NCI-H2171 (cell line): ENCODE measurements at regions not wholly inside any gene's neighbourhood (a gene's known extent, or its start where the extent isn't known, plus 50 kb on each side); places are given as distances from the start of the nearest gene placed in this dataset.

Source experiments
- DNase-seq: peaks from one replicate; lab custom pipeline; 2025; lab: John Stamatoyannopoulos, UW

DNA sequence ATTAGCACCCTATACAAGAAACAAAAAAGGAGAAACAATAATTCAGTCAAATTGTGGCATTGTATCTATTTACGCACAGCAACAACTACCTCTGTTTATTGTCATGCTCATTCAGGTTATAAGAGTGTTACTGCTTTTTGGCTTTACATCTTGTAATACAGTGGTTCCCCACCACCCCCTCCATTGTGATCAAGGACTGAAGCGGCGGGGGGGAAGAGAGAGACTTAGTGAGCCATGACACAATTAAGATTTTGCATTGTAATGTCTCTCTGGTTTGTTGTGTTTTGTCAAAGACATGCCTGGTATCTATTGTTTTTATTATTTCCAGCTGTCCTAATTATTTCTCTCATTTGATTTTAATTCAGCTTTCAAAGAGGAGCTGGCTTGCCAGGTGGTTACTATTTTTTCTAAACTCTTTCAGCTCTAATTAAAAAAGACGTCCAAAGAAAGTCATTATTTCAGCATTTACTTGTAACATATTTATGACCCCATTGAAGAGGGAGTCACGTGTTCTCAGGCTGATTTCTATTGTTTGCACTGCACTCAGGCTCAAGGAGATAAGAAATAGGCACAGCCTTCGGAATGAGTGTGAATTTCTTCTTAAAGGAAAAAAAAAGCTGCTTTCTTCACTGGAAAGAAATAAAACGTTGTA is 234.4 kb upstream of the TBL1XR1 start:
- peak; percentile 24 for DNase-seq

DNA sequence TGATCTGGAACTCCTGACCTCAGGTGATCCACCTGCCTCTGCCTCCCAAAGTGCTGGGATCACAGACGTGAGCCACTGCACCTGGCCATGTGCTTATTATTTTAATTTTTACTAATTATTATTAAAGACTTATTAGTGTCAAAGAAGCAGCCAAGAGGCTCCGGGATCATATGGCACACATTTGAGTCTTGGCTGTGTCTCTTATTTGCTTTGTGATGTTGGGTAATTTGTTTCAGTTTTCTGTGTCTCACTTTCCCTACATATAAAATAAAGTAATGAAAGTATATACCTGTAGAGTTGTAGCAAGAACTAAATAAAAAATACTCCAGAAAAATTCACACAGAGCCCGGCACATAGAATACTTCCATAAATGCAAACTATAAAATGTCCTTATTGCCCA is 238.0 kb upstream of the TBL1XR1 start:
- DNase-seq: no peak

DNA sequence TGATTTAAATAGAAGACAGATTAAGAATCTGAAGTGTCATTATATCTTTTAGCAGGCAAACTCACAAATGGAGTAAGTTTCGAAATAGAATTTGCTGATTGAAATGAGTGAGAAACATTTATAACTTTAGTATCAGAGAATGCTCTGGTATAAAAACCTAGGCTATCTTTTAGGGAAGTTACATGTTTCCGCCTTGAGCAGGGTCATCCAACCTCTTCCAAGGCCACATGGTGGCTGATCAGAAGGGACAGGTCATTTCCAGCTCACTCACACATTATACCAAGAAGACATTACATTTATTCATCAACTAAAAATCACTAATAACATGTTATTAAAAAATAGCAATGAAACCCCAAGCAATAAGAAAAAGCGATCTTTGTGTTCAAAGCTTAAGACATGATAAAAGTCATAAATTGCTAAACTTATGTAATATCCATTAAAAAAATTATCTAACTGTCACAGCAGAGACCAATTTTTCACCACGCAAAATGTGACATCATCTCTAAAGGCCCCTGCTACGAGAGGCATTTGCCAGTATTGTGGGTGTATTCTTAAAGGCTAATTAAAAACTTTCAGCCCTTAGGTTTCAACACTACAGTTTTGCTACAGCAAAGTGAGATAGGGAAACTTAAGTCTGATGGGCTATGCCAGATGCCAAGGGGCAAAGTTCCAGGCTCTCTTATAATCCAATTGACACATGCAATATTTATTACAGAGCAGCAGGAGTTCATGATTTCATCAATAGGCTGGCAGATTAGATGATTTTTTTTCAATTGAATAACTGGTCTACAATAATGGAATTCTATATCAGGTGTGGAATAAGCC is 240.4 kb upstream of the TBL1XR1 start:
- no peak for DNase-seq

DNA sequence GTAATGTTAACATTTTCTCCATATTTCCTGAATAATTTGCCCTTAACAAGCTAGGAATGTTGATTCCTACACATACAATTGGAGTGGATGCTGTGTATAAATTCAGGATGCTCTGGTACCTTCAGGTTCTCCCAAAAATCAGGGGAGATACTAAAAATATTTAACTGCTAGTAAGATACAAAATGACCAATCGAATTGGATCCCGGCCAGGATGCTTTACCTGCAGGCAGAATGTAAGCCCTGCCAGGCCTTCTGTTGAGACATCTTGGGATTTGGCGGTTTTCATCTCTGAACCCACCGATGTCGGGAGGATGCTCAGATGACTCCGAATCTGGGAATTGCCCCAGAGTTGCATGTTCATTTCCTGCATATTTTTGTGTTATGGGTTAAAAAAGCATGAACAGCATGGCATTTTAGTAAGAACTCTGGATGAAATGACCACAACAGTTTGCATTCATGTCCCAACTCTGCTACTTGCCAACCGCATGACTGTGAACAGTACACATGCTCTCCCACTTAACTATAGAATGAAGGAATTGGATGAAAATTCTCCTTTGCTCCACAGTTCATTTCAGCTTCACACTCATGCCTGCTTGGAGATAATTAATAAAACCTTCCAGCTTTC is 241.4 kb upstream of the TBL1XR1 start:
- no peak for DNase-seq

DNA sequence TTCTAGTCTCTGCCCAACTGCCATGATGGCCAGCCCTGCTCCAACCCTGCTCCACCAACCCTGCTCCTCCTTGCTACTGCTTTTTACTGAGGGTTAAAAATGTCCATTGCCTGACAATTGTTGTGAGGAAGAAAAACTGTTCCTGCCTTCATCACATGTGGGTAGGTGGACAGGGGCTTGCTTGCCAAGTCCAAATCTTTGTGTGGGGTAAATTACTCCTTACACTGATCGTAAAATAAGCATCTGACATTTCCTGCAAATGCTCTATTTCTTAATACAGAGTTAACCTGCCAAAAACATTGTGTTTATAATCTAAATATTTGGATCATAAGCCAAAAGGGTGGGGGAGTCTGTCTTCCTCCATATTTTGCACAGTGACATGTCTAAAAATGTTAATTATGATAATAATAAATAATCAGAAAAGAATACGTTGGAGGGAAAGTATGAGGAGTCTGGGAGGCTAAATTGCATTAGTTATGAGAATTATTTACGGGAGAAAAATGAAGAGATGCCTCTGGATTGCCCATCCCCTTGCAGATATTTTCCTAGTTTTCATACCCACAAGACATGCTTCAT is 242.5 kb upstream of the TBL1XR1 start:
- DNase-seq: no peak

DNA sequence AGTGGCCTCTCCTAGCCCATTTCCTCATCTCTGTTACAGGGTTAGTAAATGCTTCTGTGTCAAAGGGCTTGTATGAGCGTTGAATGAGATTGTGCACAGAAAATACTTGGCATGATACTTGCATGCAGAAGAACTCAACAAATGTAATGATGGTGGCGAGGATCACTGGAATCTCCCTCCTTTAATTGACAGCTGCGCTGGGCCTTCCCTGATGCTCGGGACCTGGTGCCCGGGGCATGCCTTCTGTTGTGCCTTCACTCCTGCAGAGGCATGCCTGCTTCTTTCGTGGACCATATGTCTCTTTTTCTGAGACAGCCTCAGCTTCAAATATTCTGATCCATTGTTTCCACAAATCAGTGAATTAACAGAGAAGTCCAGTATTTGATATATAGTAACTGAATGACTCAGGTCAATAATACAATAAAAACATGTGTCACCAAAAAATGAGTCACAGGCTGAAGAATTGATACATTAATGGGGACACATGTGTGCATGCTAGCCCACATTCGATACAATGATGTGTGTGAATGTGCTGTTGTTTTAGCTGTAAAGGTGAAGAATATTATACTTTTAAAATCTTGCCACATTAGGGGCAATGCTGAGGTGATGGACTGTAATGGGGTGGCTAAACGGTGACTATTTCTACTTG is 243.3 kb upstream of the TBL1XR1 start:
- DNase-seq: peak; percentile 82

DNA sequence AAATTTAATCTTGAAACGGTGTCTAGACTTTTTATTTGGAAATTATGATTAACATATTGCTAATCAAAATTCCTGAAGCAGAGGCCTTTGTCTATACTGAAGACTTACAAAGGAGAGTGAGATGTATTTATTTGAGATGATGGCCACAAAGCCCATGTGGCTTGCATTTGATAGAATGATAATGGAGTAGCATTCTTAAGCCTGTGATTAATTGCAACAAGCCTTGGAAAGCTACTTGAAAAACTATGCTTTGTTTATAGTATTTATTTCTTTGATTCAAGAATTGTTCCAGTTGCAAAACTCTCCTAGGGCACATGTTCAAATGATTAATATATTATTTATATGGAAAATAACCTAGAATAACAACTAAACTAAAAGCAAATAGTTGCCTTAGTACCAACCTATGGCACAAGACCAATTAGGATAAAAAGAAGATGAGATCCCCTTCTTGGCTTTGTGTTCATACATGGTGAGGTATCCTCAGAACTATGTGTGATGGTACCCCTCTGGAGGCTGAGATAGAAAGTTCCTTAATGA is 244.1 kb upstream of the TBL1XR1 start:
- no peak for DNase-seq

DNA sequence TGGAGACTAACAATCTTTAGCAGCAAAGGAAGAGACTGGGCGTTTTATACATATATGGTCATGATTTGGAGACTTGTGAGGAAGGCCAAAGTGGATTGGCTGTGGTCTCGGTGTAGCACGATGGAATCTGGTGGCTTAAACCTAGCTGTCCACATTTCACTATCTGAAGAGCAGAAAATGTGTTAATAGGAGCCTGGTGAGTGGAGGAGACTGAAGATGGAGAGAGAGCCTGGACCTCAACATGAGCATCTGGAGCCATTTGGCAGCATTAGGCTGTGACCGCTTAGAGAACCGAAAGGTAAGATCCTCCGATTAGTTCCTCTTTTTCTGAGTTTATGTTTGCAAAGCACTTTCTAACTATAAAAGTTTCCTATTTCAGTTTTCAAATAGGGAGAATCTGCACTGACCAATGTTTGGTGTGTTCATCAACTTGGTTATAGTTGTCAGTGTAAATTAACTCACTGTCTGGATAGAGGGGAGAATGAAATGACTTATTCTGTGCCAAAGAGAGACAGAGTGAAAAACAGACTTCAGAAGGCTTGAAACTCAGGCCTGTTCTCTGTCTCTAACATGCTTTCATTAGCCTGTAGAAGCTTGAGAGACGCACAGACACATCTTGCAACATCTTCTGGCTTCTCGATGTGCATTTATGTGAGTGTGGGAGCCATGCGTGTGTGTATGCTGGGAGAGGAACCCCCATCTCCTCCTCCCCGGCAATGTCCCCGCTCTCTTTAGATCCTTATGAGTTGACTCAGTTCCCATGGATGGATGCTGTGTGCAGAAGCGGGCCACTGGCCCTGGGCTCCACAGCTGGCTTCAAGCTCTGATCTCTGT is 244.7 kb upstream of the TBL1XR1 start:
- no peak for DNase-seq

DNA sequence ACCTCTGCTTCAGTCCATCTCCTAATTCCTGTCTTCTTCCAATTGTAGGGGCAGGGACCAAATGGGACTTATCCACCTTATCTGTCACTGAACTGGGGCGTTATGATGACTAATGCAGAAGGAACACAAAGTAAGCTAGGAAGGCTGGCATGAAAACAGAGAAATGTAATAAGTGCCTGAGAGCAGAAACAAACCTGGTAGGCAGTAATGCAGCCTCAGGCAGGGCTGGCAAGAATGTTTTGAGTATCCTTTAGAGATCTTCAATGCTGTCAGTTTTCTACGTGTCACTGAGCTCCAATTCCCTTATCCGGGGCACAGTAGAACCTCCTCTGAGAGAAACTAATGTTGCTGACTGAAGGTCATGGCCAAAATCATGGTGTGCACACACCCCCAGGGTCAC is 246.2 kb upstream of the TBL1XR1 start:
- no peak for DNase-seq

DNA sequence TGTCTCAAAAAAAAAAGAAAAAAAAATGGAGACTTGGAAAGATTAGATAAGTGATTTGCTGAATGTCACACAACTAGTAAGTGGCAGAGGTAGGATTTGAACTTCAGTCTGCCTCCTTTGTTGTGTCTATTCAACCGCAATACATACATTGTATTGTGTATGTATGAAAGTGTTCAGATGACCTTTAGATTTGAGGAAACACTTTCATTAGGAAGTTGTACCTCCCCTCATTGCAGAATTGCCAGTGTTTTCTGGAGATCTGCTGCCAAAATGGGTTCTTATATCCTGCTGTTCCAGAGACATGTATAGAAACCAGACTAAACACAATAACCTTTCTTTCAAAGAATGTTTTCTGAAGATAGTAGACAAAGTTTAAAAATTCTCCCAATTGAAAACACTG is 247.4 kb upstream of the TBL1XR1 start:
- no peak for DNase-seq

DNA sequence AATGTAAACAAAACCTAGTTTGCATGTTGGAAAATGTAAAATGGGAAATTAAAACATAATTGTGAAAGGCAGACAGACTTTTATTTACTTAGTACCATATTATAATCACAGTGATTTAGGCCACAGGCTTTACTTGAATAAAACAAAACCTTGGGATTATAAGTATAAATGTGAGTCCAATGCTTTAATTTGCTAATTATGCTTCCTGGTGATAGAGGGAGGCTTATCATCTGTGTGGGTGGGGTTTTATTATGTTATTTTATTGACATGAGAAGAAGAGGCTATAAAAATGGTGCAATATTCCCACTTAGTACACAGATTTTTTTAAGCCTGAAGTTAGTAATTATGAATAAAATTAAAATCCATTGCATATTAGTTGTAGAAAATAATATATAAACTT is 248.3 kb upstream of the TBL1XR1 start:
- DNase-seq: no peak

DNA sequence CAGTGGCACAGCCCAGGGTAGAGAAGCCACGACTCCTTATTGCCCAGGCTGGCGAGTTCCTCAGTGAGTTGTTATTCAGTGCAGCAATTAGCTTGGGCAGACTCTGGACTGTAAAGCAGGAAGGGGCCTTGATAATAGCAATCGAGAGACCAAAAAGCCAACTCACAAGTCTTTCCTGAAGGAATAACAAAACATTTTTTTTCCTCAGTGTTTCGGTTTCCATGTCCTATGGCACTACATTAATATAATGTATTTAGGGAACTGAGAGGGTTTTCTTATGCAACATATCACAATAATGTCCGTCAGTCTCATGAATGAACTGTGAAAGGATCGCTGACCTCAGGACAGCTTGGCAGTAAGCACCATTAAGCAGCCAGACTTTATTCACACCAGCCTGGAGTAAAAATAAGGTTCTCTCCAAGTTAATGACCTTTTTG is 248.9 kb upstream of the TBL1XR1 start:
- DNase-seq: no peak

DNA sequence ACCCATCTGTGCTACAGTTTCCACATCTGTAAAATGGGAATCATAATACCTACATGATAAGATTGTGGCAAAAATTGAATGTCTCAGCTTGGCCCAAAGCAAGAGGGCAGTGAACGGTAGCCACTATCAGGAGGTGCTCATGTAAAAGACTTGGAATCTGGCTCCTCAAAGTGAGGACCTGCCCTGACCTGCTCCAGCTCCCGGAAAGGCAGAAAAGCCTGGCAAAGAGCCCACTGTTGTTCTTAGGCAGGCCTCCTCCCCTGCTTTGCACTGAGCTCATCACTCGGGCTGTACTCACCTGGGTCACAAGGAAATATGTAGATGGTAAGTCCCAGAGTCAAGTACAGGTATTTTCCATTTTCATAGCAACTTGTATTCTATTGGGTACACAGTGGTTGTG is 250.7 kb upstream of the TBL1XR1 start:
- DNase-seq: peak; percentile 70

DNA sequence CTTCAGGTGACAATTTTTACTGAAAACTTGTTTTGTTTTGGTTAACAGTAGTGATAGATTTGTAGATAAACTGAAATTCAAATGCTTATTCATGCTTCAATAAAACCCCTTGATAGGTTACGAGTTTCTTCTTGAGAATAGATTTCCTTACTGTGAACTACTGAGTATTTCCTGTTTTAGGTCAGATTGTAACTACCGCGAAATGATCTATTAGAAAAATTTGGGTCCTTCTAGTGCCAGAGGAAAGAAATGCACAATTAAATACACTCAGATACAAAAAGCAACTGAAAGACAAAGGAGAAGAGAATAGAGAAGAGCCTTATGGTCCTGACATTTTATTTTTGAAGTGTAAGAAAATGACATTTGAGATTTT is 251.7 kb upstream of the TBL1XR1 start:
- DNase-seq: no peak

DNA sequence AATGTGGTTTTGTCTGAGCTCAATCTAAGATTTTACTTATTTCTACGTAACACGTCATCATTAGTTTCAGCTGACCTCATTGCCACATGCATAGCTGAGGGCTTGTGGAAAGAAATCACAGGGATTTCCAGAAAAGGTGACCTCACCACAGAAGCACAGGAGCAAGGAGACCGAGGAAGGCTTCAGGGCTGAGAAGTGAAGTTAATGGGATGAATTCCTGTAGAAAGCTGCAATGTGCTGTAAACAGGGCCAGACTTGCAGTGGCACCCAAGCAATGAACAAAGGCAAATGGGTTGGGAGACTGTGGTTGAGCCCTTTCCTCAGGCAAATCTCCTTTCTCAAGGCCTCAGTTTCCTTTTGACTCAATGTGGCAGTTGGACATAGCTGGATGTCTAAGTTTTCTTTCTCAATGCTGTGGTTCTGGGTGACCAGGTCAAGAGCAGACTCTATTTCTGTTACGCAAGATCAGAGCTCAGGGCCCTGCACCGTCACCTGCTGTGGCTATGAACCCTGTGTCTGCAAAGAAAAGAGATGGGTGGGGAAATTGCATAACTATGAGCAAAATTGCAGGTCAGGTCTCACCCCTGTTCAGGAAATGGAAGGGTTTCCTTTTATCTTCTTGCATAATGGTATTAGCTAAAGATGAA is 252.2 kb upstream of the TBL1XR1 start:
- no peak for DNase-seq

DNA sequence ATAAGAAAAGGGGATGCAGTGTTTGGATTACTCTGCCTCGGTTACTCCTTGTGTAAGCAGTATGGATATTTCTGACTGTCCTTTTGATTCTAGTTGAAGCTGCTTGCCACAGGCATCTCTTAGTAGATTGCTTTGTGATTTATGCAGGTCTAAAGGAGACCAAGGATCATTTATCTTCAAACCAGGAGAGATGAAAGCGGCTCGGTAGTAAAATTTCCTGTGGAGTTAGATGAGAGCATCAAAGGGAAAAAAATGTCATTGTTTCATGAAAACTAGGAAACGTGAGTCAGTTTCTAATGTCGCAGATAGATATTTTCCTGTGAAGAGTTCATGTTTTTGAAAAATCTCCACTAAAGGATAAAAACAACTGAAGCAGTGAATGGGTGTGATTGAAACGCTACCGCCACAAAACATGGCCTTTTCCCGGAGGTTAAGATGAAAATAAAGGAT is 254.0 kb upstream of the TBL1XR1 start:
- DNase-seq: no peak

DNA sequence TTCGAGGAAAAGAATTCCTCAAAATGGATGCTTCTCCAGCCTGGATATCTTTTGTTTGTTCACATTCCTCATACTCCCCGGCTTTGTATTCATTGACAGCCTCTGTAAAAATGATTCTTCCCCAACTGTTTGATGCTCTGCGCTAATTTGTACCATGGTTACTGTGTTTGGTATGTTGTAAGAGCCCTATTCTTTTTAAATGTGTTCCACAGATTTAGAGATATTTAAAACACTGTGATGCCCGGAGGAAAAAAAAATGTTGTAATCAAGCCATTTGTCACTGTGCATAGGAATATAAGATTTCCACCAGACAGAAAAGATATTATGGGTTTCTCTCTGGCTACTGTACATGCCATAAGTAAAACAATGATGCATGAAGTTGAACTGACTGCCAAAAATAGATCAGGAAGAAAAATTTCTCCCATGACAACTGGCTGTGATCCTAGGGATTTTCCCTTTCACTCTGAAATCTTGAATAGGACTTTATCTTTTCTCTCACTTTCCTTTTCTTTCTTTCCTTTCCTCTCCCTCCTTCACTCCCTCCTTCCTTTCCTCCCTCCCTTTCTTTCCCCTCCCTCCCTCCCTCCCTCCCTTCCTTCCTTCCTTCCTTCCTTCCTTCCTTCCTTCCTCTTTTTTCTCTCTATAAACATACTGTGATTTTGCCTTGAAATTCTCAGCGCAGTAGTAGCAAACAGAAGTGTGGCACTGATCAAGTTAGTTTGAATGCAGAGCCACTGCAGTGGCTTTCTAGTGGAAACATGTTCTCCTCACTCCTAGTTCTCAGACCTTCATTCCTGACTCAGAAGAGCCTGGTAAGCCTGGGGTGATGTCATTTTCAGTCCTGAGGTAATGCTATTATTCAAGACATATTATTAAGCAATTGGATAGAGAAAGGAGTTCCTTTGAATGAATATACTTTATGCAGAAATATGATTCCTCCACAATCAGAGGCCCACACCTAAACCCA is 254.9 kb upstream of the TBL1XR1 start:
- no peak for DNase-seq

DNA sequence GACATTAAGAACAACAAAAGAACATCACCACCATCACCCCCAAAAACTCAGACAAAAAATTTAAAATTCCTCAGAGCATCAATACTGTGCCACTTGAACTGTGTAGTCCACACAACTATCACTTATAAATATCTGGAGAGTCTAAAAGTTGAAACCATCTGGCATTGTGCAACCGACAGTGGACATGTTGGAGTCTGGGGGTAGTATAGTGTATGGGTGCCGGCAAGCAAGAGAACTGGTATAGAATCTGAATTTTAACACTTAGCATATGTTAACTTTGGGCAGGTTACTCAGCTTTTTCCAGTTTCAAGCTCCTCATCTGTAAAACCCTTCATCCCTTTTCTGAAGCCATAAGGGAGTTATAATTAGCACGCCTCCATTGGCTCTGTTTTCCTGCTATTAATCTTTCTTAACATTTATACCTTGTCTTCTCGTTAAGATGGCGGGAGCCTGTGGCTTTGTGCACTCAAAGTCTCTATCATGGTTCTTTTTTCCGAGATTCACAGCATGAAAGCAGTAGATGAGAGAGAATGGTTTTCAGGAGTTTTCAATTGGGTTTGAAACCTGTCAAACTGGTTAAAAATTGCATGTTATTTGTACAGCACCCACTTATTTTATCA is 255.7 kb upstream of the TBL1XR1 start:
- DNase-seq: no peak

DNA sequence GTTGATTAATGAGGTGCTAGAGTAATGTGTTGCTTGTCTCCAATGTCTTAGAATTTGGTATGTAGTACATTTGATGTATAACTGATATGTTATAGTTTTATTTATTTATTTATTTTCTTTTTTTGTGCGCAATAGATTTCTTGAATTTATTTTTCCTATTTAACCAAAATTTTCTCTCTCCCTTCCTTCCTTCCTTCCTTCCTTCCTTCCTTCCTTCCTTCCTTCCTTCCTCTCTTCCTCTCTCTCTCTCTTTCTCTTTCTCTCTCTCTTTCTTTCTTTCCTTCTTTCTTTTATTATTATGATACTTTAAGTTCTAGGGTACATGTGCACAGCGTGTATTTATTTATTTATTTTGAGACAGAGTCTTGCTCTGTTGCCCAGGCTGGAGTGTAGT is 256.2 kb upstream of the TBL1XR1 start:
- no peak for DNase-seq
